HG03060 (cell line): ENCODE measurements at regions not wholly inside any gene's neighbourhood (a gene's known extent, or its start where the extent isn't known, plus 50 kb on each side); places are given as distances from the start of the nearest gene placed in this dataset.
"Not testable (repeated sequence)": the region's sequence is repeated elsewhere in the genome, so short reads cannot be mapped to it uniquely, and the experiment has no call there.

Source experiments
- ATAC-seq: cut with Tn5 transposase; IDR thresholded peaks from one replicate; pipeline ENCODE4 v1.9.1; 2021; ENCODE audit warnings: low read depth, moderate number of reproducible peaks; ENCODE audit not compliant: unreplicated experiment

DNA sequence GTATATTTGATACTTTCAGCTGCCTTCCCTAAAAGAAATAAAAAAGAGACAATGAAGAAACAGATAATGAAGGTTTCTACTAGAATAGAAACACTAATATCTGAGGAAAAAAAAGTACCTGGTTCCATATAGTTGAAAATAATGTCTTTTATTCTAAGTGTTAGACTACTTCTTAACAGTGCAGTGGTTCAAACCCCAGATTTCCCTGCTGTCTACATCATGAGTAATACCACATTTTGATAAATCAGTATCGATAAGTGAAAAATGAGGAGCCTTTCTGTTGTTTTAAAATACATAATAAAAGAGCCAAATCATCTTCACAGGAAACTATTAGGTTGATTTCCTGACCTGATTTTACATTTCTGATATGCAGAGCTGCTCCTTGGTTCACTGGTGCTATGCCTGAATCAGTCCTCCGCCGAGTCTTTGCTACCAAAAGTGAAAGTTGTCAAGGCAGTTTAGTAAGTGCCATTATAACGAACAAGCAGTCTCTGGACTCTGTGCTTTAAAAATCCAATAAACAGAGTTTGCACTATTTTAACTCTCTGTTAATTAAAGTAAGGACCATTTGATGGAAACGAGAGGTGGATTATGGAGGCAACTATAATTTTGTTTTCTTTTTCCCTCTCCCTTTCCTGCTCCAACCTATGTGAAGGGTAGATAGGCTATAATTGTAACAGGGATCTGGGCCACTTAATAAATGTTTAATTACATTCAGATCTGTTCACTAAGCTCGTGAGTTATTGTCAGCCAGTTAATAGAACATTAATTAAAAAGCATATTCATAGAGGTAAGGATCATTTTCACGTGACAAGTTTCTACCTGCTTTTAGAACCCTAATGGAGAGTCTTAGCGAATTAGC, 724.5 kb upstream of the RAG2 start:
- no peak for ATAC-seq

DNA sequence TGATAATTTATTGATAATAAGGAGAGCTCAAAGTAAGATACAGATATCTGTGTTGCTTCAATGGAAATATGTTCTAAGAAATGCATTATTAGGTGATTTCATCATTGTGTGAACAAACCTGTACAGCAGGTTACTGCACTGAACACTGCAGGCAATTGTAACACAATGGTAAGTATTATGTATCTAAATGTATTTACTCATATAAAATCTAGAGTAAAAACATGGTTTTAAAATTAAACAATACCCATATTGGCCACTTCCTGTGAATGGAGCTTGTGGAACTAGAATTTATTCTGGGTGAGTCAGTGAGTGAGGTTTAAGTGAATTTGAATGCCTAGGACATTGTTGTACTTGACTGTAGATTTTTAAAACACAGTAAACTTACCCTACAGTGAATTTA, 722.9 kb upstream of the RAG2 start:
- ATAC-seq = no peak

DNA sequence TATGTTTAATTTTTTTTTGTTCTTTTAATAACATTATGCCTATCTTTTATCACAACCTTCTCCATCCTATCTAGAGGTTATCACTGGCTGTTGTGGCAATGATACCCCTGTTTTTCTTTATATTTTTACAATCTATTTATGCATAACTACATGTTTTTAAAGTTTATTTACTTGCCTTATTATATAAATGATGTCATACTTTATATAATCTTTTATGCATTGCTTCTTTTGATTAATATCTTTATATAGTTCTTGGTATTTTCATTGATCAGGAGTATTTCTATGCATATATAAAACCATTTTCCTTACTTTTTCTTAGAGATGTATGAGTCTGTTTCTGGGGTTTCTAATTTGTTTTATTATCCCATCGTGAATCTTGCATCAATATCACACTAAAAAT, 719.8 kb upstream of the RAG2 start:
- ATAC-seq = no peak

DNA sequence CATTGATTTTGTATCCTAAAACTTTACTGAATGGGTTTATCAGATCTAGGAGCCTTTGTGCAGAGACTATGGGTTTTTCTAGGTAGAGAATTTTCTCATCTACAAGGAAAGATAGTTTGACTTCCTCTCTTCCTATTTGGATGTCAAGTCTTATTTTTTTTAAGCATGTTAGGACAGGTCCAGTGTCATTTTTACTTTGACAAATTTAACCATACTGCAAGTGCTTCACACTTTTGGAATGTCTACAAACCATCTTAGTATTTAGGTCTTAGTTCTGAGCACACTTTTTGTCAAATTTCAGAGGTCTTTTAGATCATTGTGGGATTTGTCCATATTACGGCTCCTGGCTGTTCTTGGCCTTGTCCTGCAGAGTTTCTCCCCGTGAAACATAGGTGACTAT, 715.2 kb upstream of the RAG2 start:
- ATAC-seq = no peak

GRCh38 chr11:37306563-37306962, 708.5 kb upstream of the RAG2 start:
- no peak for ATAC-seq

DNA sequence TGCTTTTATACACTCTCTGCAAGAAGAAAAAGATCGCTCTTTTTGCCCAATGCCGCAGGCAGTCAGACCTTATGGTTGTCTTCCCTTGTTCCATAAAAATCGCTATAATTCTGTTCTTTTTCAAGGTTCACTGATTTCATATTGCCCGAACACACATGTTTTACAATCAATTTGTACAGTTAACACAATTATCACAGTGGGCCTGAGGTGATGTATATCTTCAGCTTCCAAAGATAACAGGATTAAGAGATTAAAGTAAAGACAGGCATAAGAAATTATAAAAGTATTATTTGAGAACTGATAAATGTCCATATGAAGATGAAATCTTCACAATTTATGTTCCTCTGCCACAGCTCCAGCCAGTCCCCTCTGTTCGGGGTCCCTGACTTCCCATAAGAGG, 703.4 kb upstream of the RAG2 start:
- not testable (repeated sequence) for ATAC-seq

GRCh38 chr11:37298173-37298572, 700.1 kb upstream of the RAG2 start:
- ATAC-seq = no peak

DNA sequence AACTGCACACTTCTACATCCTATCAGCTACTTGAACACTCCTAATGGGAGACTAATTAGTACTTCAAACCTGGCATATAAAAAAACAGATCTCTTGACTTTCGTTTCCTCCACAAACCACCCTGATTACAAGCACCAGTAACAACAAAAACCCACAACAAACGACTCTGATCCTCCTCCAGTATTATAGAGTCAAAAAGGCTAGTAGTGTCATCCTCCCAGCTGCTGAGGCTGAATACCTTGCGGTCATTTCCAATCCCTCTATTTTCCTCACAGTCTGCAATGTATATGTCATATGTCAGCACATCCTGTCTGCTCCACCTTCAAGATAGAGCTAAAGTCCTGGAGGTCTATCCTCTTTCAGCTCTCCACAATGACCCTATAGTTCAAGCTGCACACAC, 688.9 kb upstream of the RAG2 start:
- no peak for ATAC-seq

DNA sequence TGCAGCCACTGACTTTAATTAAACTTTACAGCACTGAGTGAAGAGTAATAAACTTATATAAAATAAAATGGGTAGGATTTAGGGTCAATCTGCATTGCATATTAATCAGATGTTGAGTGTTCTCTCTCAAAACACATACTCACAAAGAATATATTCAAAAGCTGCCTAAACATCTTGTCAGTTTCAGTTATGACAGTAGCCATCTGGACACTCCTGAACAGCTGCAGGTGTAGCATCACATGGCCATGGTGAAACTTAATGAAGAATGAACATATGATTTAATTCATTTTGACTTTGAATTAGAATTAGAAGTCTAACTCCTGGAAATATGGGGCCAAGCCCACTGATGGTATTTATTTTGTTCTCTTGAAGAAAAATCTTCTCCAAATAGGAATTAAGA, 684.3 kb upstream of the RAG2 start:
- ATAC-seq = no peak

GRCh38 chr11:37280200-37280599, 682.2 kb upstream of the RAG2 start:
- ATAC-seq = no peak

DNA sequence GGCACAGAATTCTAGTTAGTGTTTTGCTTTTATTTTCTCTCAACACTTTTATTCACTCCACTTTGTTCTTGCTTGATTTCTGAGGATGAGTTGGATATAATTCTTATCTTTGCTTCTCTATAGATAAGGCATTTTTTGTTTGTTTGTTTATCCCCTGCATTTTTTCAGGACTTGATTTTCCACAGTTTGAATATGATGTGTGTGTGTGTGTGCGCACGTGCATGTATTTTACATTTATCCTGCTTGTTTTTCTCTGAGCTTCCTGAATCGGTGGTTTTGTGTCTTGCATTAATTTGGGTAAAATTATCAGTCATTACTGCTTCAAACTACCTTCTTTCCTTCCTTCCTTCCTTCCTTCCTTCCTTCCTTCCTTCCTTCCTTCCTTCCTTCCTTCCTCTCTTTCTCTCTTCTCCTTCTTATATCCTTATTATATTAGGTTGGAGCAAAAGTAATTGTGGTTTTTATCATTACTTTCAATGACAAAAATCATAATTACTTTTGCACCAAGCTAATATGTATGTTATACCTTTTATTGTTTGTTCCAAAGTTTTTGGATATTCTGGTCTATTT, 679.9 kb upstream of the RAG2 start:
- no peak for ATAC-seq

DNA sequence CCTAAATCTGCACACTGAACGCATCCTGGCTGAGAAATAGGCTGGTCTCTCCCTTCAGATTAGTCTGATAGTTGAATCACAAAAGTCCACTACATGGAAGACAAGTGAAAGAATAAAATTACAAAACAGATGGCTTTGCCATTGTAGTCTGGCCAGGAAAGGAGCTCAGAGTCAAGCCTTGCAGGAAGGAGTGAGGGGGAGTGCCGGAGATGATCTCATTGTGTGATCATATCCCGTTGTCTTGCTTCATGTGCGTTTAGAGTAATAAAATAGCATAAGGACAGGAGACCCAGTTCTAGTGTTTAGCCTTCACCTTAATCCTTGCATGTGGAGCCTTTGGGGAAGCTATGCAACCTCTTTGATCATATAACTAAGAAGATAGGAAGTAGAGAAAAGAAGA, 666.7 kb upstream of the RAG2 start:
- no peak for ATAC-seq

DNA sequence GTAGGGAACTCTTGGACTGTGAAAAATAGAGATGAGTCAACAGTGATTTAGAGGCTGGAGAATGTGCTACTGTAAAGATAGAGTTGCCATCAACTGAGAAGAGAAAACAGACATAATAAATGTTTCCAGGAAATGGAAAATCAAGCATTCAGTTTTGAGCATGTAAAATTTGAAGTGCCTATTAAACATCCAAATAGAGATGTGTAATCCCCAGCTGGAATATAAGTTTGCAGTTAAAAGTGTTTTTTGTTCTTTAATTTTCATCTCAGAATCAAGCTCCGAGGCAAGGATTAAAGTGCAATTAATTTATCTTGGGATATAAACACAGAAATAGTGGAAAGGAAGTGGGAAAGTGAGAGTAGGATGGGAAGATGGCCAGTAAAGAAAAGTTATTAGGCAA, 666.0 kb upstream of the RAG2 start:
- ATAC-seq = no peak

DNA sequence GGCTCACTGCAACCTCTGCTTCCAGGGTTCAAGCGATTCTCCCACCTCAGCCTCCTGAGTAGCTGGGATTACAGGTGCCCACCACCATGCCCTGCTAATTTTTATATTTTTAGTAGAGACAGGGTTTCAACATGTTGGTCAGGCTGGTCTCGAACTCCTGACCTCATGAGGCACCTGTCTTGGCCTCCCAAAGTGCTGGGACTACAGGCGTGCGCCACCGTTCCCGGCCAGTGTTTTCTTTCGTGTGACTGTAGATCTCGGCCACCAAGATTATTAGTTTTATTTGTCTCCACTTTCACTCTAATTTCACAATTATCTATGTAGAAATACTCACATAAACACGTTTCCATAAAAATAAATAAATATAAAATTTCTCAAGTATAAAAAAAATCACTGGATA, 665.4 kb upstream of the RAG2 start:
- ATAC-seq = not testable (repeated sequence)

DNA sequence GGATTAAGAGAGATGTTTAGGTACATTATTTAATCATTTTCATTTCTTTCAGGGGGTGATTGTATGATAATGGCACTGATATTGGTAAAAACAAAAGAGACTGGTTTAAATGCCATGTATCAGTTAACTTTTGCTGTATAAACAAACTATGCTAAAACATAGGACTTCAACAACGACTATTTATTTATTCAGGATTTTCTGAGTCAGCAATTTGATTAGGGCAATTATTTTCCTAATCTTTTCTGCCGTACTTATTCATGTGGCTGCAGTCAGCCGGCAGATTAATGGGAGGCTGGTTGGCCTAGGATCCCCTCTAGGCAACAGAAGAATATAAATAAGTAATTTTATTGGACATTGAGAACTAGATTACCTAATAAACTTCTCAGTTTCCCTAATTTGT, 661.7 kb upstream of the RAG2 start:
- ATAC-seq = no peak

GRCh38 chr11:37248145-37248544, 650.1 kb upstream of the RAG2 start:
- ATAC-seq = no peak

- ATAC-seq = not testable (repeated sequence)
Observed at GRCh38 chr11:37246092-37246491, 648.1 kb upstream of the RAG2 start.

GRCh38 chr11:37230865-37231264, 632.8 kb upstream of the RAG2 start:
- ATAC-seq = no peak

GRCh38 chr11:37223962-37224361, 625.9 kb upstream of the RAG2 start:
- no peak for ATAC-seq

DNA sequence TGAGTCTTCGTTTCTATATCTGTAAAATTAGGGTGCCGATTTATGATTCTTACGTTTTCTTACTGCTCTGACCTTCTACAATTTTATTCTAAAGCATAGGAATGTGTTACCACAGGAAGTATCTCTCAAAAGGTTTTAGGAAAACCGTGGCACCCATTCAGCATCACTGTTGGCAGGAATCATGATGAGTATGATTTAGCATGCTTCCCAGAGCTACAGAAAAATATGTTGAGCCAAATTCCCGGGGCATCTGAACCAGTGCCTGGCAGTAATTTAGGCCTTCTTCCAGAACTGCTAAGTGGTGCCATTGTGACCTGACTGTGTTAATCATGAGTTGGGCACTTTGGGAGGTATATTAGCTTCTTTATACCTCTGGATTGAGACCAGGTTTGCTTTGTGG, 605.0 kb upstream of the RAG2 start:
- no peak for ATAC-seq

- ATAC-seq = no peak
Observed at GRCh38 chr11:37199082-37199481, 601.0 kb upstream of the RAG2 start.

DNA sequence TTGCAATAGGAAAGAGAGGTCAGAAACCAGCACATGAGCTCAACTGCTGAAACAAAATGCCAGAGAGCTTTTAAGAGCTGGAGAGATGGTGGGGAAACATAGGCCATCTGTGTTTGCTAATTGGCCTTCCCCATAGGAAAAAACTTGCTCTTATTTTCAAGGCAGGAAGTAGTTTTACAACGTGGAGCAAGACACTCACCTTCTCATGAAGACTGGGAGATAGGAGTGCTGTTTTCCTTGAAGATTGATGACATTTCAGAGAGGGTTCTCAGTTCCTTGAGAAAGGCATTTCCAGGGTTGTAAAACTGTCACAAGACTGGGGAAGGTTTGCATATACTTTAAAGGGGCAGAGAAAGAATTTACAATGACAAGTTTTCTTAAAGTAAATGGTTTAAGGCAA, 586.3 kb upstream of the RAG2 start:
- ATAC-seq = no peak
